ENCODE measurements at regions not wholly inside any gene's neighbourhood (a gene's known extent, or its start where the extent isn't known, plus 50 kb on each side); places are given as distances from the start of the nearest gene placed in this dataset.
"Not testable (repeated sequence)": the region's sequence is repeated elsewhere in the genome, so short reads cannot be mapped to it uniquely, and the experiment has no call there.

DNA sequence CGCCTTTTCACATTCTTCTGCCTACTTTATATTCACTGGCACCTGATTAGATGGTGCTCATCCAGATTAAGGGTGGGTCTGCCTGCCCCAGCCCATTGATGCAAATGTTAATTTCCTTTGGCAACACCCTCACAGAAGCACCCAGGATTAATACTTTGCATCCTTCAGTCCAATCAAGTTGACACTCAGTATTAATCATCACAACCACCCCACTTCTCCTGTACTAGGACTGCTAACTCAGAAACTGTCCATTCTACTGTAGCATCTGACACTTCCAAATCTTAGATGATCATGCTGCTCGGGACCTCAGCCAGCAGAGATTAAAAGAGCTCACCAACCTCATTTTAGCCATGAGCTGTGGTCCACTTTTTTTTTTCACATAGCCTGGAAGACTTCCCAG lies 268.5 kb downstream of the SATB2 start:
- ATAC-seq (no peak), DNase-seq (no peak)
- no peaks in the 10 kb centered on the region for H3K4me1 ChIP-seq
- H3K27me3 ChIP-seq, result no peaks in the 10 kb centered on the region
- no peak for TF ChIP-seq CTCF (IDR thresholded peaks at IDR 0.05)
- H3K36me3 ChIP-seq, result no peaks in the 10 kb centered on the region
- no peak overlapping the region for H3K4me3 ChIP-seq
- intact Hi-C loops (cut with DNase I), result no loop called here
- no peak overlapping the region for H3K27ac ChIP-seq
- H3K9me3 ChIP-seq, result no peaks in the 10 kb centered on the region

DNA sequence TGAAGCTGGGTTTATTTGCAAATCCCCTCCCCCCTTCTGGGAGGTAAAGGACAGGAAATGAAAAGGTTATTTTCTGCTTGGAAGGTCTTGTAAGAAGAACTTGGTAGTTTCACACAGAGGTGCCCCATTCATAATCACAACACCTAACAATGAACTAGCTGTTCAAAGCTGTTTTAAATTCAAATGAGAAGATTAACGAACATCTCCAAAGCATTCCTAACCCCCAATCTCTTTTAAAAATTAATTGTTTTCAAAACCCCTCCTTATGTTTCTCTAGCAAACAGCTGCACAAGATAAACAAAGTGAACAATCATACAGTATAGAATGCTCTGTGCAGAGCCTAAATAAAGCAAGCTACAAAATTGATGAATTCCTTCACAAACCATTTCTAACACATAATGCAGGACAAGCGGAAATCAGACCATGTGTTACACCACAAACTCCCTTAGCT lies 271.4 kb downstream of the SATB2 start:
- Histone ChIP-seq H3K27ac (no peak overlapping the region), H3K9me3 (no peaks in the 10 kb centered on the region), H3K27me3 (no peaks in the 10 kb centered on the region), H3K4me1 (no peaks in the 10 kb centered on the region), H3K4me3 (no peak overlapping the region), H3K36me3 (no peaks in the 10 kb centered on the region)
- peak in 1 of 4 donors; percentile 23 for DNase-seq
- intact Hi-C loops (cut with DNase I), result no loop called here
- no peak for ATAC-seq
- no peak for TF ChIP-seq CTCF (IDR thresholded peaks at IDR 0.05)

GRCh38 chr2:199185174-199185573 lies 272.6 kb downstream of the SATB2 start:
- H3K4me1 ChIP-seq; H3K9me3 ChIP-seq; DNase-seq; H3K27ac ChIP-seq; H3K36me3 ChIP-seq; intact Hi-C loops (cut with DNase I); H3K4me3 ChIP-seq; ATAC-seq; H3K27me3 ChIP-seq: not testable (repeated sequence)

DNA sequence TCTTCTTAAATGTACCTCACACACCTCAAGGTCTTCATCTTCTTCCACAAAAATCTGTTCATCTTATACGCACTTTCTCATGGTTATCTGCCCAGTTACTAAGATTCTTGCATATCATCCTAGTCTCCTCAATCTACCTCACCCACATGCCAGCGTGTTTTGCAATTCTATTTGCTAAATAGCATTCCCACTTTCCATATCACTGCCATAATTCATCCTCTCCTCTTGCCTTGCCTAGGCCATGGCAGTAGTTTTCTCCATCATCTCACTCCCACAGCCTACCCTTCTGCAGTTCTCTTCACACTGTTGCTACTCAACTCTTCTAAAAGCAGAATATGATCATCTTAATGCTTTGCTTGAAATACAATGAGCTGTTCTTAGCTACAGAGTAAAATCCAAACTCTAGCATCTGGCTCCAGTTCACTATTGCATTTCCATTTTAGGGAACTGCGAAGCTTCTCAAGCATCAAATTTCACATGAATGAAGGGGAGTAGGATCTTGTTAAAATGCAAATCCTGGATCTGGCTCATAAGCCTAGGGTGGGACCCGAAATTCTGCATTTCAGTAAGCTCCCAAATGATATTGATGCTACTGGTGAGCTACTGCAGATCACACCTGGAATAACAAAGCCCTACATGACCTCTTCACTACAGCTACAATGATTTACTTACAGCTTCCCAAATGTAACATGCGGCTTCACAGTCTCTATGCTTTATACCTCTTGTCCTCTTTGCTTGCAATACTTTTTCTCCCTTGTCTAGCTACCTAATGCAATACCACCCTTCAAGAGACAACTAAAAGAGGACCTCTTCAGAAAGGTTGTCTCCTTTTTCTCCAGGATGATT lies 293.9 kb downstream of the SATB2 start:
- Histone ChIP-seq H3K27me3 (no peaks in the 10 kb centered on the region), H3K4me3 (no peak overlapping the region), H3K27ac (no peak overlapping the region), H3K36me3 (no peaks in the 10 kb centered on the region), H3K9me3 (no peaks in the 10 kb centered on the region), H3K4me1 (no peaks in the 10 kb centered on the region)
- DNase-seq (no peak), ATAC-seq (no peak)
- intact Hi-C loops (cut with DNase I), result no loop called here
- TF ChIP-seq CTCF (IDR thresholded peaks at IDR 0.05), result no peak

DNA sequence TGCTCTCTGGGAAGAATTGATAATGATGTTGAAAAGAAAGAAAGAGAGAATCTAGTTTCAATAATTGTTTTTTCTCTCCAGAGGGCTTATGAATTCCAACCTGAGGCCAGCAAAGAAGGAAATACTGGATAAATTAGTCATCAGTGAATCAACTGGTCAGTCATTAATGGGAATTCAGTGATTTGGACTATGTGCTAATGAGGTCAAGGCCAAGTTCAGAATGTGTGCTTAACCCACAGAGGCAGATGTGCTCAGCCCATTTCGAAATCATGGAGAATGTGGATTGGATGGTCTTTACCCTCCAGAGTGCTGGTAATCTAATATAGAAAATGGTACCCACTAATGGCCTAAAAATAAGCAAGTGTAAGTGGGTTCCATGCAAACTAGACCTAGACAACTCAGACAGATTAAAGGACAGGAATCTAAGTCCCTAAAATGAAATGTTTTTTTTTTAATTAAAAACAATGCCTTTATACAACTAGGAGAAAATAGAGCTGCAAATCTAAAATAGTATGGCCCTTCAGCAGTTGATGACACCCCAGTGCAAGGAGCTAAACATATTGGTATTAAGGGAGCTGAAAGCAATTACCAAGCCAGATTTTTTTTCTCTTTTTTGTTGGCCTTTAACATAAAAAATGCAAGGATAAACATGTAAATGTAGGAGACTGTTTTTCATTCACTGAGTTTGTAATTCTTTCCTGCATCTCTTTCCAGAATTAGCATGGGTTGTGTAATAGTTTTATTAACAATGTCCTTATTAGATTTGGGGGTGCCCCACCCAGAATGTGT lies 296.9 kb downstream of the SATB2 start:
- Histone ChIP-seq H3K9me3 (peaks cover 0 to 5% of the 10 kb centered on the region in 2 donors), H3K36me3 (no peaks in the 10 kb centered on the region), H3K27ac (no peak overlapping the region), H3K4me3 (no peak overlapping the region), H3K4me1 (no peaks in the 10 kb centered on the region), H3K27me3 (no peaks in the 10 kb centered on the region)
- TF ChIP-seq CTCF (IDR thresholded peaks at IDR 0.05), result no peak
- intact Hi-C loops (cut with DNase I), result no loop called here
- ATAC-seq (peak; percentile 33), DNase-seq (no peak)
